Panc1 (cell line): ENCODE measurements at regions not wholly inside any gene's neighbourhood (a gene's known extent, or its start where the extent isn't known, plus 50 kb on each side); places are given as distances from the start of the nearest gene placed in this dataset.

Experiments
- POLR2AphosphoS5 ChIP-seq: IDR thresholded peaks from 2 replicates; pipeline ENCODE4 v1.6.1; 2012; ENCODE audit warnings: mild to moderate bottlenecking, low read depth, low read length, moderate library complexity
- TCF7L2 ChIP-seq: IDR thresholded peaks from 2 replicates; pipeline ENCODE4 v1.6.1; 2011; ENCODE audit warnings: mild to moderate bottlenecking, low read depth, low read length, inconsistent platforms
- TF ChIP-seq, protein P1 (sequence below): fragments of 450-650 bp; IDR thresholded peaks from 2 replicates; pipeline ENCODE4 v1.5.1; 2017; ENCODE audit warnings: mild to moderate bottlenecking
- TF ChIP-seq, protein P2 (sequence below), 2 experiments: IDR thresholded peaks; 2 replicates each; pipeline ENCODE4 v1.6.1; 2011 to 2012; ENCODE audit warnings: low read depth in 2 of 2, control low read depth in 1 of 2, low read length in 1 of 2, mild to moderate bottlenecking in 1 of 2, moderate library complexity in 1 of 2; ENCODE audit not compliant: insufficient read depth in 1 of 2

GRCh38 chr14:55881577-55882241 is 236.5 kb upstream of the PELI2 start:
- TF ChIP-seq, protein P1, sequence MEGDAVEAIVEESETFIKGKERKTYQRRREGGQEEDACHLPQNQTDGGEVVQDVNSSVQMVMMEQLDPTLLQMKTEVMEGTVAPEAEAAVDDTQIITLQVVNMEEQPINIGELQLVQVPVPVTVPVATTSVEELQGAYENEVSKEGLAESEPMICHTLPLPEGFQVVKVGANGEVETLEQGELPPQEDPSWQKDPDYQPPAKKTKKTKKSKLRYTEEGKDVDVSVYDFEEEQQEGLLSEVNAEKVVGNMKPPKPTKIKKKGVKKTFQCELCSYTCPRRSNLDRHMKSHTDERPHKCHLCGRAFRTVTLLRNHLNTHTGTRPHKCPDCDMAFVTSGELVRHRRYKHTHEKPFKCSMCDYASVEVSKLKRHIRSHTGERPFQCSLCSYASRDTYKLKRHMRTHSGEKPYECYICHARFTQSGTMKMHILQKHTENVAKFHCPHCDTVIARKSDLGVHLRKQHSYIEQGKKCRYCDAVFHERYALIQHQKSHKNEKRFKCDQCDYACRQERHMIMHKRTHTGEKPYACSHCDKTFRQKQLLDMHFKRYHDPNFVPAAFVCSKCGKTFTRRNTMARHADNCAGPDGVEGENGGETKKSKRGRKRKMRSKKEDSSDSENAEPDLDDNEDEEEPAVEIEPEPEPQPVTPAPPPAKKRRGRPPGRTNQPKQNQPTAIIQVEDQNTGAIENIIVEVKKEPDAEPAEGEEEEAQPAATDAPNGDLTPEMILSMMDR = no peak
- TF ChIP-seq, protein P2, sequence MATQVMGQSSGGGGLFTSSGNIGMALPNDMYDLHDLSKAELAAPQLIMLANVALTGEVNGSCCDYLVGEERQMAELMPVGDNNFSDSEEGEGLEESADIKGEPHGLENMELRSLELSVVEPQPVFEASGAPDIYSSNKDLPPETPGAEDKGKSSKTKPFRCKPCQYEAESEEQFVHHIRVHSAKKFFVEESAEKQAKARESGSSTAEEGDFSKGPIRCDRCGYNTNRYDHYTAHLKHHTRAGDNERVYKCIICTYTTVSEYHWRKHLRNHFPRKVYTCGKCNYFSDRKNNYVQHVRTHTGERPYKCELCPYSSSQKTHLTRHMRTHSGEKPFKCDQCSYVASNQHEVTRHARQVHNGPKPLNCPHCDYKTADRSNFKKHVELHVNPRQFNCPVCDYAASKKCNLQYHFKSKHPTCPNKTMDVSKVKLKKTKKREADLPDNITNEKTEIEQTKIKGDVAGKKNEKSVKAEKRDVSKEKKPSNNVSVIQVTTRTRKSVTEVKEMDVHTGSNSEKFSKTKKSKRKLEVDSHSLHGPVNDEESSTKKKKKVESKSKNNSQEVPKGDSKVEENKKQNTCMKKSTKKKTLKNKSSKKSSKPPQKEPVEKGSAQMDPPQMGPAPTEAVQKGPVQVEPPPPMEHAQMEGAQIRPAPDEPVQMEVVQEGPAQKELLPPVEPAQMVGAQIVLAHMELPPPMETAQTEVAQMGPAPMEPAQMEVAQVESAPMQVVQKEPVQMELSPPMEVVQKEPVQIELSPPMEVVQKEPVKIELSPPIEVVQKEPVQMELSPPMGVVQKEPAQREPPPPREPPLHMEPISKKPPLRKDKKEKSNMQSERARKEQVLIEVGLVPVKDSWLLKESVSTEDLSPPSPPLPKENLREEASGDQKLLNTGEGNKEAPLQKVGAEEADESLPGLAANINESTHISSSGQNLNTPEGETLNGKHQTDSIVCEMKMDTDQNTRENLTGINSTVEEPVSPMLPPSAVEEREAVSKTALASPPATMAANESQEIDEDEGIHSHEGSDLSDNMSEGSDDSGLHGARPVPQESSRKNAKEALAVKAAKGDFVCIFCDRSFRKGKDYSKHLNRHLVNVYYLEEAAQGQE (IDR thresholded peaks at IDR 0.05; ENCODE audit: insufficient read depth in 1 of 2, low read depth in 2 of 2, low read length in 1 of 2) = no peak
- TF ChIP-seq POLR2AphosphoS5 (no peak), TCF7L2 (no peak)
